Endodermal cell (in vitro differentiated cells): ENCODE measurements at regions not wholly inside any gene's neighbourhood (a gene's known extent, or its start where the extent isn't known, plus 50 kb on each side); places are given as distances from the start of the nearest gene placed in this dataset.

Experiments
- DNase-seq: peaks from one replicate; pipeline ENCODE4 v3.0.0-alpha.2; 2017
- H3K27ac ChIP-seq: 2 replicates; pipeline ENCODE4 v1.5.1; 2013; ENCODE audit warnings: mild to moderate bottlenecking, low read depth, low read length, moderate library complexity
- H3K27me3 ChIP-seq: 2 replicates; pipeline ENCODE4 v1.6.1; 2013; ENCODE audit warnings: mild to moderate bottlenecking, low read length, moderate library complexity; ENCODE audit not compliant: insufficient read depth, control insufficient read depth, poor library complexity, severe bottlenecking
- H3K36me3 ChIP-seq: 2 replicates; pipeline ENCODE4 v1.7.0; 2013; ENCODE audit warnings: mild to moderate bottlenecking, low read length, moderate library complexity; ENCODE audit not compliant: control insufficient read depth, insufficient read depth
- H3K4me1 ChIP-seq: one replicate; pipeline ENCODE4 v1.7.0; 2013; ENCODE audit warnings: low read length; ENCODE audit not compliant: control insufficient read depth, insufficient read depth
- H3K4me3 ChIP-seq: 2 replicates; pipeline ENCODE4 v1.5.1; 2013; ENCODE audit warnings: mild to moderate bottlenecking, low read length, moderate library complexity
- H3K9ac ChIP-seq: 2 replicates; pipeline ENCODE4 v1.6.1; 2013; ENCODE audit warnings: mild to moderate bottlenecking, low read length, moderate library complexity; ENCODE audit not compliant: poor library complexity, severe bottlenecking; ENCODE audit errors: extremely low read depth
- H3K9me3 ChIP-seq: 2 replicates; pipeline ENCODE4 v1.6.1; 2013; ENCODE audit warnings: mild to moderate bottlenecking, low read length, moderate library complexity; ENCODE audit not compliant: control insufficient read depth
- H3K27ac Mint-ChIP-seq: 2 replicates; pipeline ENCODE4 v1.8.0; 2020; ENCODE audit warnings: mixed read lengths
- H3K27me3 Mint-ChIP-seq: 2 replicates; pipeline ENCODE4 v1.8.0; 2021; ENCODE audit warnings: mild to moderate bottlenecking, mixed read lengths; ENCODE audit not compliant: insufficient read depth
- H3K36me3 Mint-ChIP-seq: 2 replicates; pipeline ENCODE4 v1.8.0; 2020; ENCODE audit warnings: low read depth, mixed read lengths
- H3K4me1 Mint-ChIP-seq: 2 replicates; pipeline ENCODE4 v1.8.0; 2020; ENCODE audit warnings: mixed read lengths
- H3K4me3 Mint-ChIP-seq: 2 replicates; pipeline ENCODE4 v1.8.0; 2020; ENCODE audit warnings: mild to moderate bottlenecking, moderate library complexity, mixed read lengths
- H3K9me3 Mint-ChIP-seq: 2 replicates; pipeline ENCODE4 v1.8.0; 2020; ENCODE audit warnings: mild to moderate bottlenecking, mixed read lengths
- WGBS, 2 experiments: methylation state at CpG; one replicate each; pipeline versions ENCODE4 v1.1.5 to v1.1.7; 2013; ENCODE audit warnings: missing lambda C conversion rate in 2 of 2, mixed read lengths in 1 of 2; ENCODE audit not compliant: insufficient coverage in 1 of 2, insufficient read length in 1 of 2; 5-methylcytosine and 5-hydroxymethylcytosine counted together
- TF ChIP-seq, protein P1 (sequence below): fragments of 200-600 bp; sonication (generic); conservative IDR thresholded peaks from 2 replicates; pipeline ENCODE4 v1.5.0; 2021; ENCODE audit warnings: antibody characterized with exemption, mild to moderate bottlenecking

DNA sequence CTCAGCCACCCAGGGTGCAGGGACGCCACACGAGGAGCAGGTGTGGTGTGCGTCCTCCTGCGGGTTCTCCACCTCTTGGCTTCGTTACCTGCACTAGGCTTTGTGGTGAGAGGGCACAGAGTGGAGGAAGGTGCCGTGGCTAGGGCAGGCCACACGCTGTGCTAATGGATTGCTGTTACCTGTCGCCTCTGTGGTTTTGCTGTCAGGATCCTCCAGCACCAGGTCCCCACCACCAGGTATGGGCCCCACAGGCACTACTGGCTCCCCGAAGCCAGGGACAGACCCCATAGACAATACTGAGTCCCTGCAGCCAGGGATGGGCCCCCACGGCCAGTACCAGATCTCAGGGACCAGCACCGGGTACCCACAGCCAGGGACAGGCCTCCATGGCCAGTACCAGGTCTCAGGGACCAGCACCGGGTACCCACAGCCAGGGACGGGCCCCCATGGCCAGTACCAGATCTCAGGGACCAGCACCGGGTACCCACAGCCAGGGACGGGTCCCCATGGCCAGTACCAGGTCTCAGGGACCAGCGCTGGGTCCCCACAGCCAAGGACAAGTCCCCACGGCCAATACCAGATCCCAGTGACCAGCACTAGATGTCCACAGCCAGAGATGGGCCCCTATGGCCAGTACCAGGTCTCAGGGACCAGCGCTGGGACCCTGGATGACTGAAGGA is 315.6 kb downstream of the SEC14L1 start:
- Histone ChIP-seq H3K27me3 (no peaks in the 10 kb centered on the region), H3K9me3 (no peaks in the 10 kb centered on the region), H3K4me3 (no peak overlapping the region), H3K36me3 (peaks cover 3% of the 10 kb centered on the region), H3K9ac (no peak overlapping the region), H3K27ac (no peak overlapping the region), H3K4me1 (peaks cover 18% of the 10 kb centered on the region)
- Mint-ChIP-seq H3K27me3 (no peaks in the 10 kb centered on the region), H3K36me3 (peaks cover 8% of the 10 kb centered on the region), H3K9me3 (no peaks in the 10 kb centered on the region), H3K4me1 (peaks cover 44% of the 10 kb centered on the region), H3K4me3 (no peak overlapping the region), H3K27ac (no peak overlapping the region)
- DNase-seq, result no peak
- TF ChIP-seq, protein P1, sequence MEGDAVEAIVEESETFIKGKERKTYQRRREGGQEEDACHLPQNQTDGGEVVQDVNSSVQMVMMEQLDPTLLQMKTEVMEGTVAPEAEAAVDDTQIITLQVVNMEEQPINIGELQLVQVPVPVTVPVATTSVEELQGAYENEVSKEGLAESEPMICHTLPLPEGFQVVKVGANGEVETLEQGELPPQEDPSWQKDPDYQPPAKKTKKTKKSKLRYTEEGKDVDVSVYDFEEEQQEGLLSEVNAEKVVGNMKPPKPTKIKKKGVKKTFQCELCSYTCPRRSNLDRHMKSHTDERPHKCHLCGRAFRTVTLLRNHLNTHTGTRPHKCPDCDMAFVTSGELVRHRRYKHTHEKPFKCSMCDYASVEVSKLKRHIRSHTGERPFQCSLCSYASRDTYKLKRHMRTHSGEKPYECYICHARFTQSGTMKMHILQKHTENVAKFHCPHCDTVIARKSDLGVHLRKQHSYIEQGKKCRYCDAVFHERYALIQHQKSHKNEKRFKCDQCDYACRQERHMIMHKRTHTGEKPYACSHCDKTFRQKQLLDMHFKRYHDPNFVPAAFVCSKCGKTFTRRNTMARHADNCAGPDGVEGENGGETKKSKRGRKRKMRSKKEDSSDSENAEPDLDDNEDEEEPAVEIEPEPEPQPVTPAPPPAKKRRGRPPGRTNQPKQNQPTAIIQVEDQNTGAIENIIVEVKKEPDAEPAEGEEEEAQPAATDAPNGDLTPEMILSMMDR, result no peak
- WGBS, 2 experiments, result 93 to 94% methylated on average over 11 to 18 of the region's 18 CpGs

DNA sequence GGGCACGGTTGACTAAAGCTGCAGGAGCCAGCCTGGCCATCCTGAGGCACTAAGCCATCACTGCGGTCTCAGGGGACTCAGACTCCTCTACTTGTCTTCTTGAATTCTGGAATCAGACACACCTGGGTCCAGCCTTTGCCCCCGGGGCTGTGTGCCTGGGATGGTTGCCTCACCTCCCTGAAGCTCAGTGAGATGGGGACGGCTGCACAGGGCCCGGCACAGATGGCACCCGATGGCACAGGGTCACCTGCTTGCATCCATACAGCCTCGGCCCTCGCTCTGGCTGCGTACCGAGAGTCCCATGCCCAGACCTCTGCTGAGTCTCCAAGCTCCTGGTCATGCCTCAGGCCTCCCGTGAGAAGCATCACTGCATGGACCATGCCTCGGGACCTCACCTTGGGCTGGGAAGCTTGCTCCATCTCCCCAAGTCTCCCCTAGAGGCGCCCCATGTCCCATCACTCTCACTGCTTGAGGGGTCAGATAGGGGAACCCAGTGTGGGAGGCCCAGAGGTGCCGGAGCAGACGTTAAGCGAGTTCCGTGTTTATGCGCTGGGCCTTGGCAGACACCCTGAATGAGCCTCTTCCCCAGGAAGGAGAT is 316.3 kb downstream of the SEC14L1 start:
- Mint-ChIP-seq H3K27me3 (no peaks in the 10 kb centered on the region), H3K9me3 (no peaks in the 10 kb centered on the region), H3K27ac (peak overlapping the region; percentile 66), H3K36me3 (peaks cover 8% of the 10 kb centered on the region), H3K4me1 (peaks cover 44% of the 10 kb centered on the region), H3K4me3 (no peak overlapping the region)
- DNase-seq, result no peak
- 95 to 98% methylated on average over 9 to 18 of the region's 18 CpGs for WGBS, 2 experiments
- Histone ChIP-seq H3K9ac (no peak overlapping the region), H3K27me3 (no peaks in the 10 kb centered on the region), H3K4me1 (peaks cover 18% of the 10 kb centered on the region), H3K36me3 (peaks cover 3% of the 10 kb centered on the region), H3K4me3 (no peak overlapping the region), H3K27ac (no peak overlapping the region), H3K9me3 (no peaks in the 10 kb centered on the region)
- TF ChIP-seq, protein P1, result no peak

DNA sequence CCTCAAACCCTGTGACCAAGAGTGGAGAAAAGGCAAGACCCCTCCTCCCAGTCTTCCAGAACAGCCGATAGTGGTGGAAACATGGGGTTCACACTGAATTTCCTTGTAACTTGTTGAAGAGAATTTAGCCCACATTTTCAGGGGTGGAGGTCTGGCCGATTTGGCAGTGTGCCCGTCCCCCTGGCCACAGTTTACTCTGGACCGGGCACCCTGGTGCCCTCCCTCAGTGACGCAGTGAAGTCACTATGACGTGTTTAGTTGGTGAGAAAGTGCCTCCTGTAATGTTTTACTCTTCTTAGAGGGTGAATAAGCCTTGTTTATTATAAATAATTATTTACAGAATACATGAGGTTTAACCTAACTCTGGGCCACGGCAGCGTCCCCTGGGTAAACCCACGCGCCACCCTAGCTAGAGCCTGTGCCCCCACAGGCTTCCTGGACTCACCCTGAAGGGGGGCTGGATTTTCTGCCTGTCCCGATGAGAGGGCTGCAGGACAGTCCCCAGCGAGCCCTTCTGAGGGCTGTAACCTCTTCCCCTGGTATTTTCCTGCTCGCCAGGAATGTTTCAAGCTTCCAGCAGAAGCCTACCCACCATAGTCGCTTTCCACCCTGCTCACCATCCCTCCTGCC is 316.9 kb downstream of the SEC14L1 start:
- H3K27ac ChIP-seq, result no peak overlapping the region
- peaks cover 8% of the 10 kb centered on the region for H3K36me3 Mint-ChIP-seq
- no peak overlapping the region for H3K4me3 Mint-ChIP-seq
- H3K4me1 ChIP-seq, result peaks cover 18% of the 10 kb centered on the region
- no peaks in the 10 kb centered on the region for H3K9me3 ChIP-seq
- WGBS, 2 experiments, result 93 to 95% methylated on average over 8 to 14 of the region's 14 CpGs
- H3K9ac ChIP-seq, result no peak overlapping the region
- peak overlapping the region; percentile 66 for H3K27ac Mint-ChIP-seq
- no peaks in the 10 kb centered on the region for H3K27me3 Mint-ChIP-seq
- H3K9me3 Mint-ChIP-seq, result no peaks in the 10 kb centered on the region
- TF ChIP-seq, protein P1, result no peak
- no peak overlapping the region for H3K4me3 ChIP-seq
- H3K36me3 ChIP-seq, result peaks cover 3% of the 10 kb centered on the region
- H3K27me3 ChIP-seq, result no peaks in the 10 kb centered on the region
- H3K4me1 Mint-ChIP-seq, result peaks cover 37% of the 10 kb centered on the region
- no peak for DNase-seq
